ENCODE measurements at regions not wholly inside any gene's neighbourhood (a gene's known extent, or its start where the extent isn't known, plus 50 kb on each side); places are given as distances from the start of the nearest gene placed in this dataset.

GRCh38 chr20:52252664-52253063, 61.1 kb upstream of the ZFP64 start:
- TF ChIP-seq CTCF (conservative IDR thresholded peaks at IDR 0.05; ENCODE audit: low read depth, low read length) = no peak
- no peak overlapping the region for H3K4me3 ChIP-seq (ENCODE audit: low read length)
- DNase-seq (ENCODE audit: low read depth) = no peak

- no peak overlapping the region for H3K4me3 ChIP-seq (ENCODE audit: low read length)
- DNase-seq (ENCODE audit: low read depth) = no peak
- no peak for TF ChIP-seq CTCF (conservative IDR thresholded peaks at IDR 0.05; ENCODE audit: low read depth, low read length)
These were observed 60.2 kb upstream of the ZFP64 start for GRCh38 chr20:52251827-52252226.

- no peak for TF ChIP-seq CTCF (conservative IDR thresholded peaks at IDR 0.05; ENCODE audit: low read depth, low read length)
- no peak overlapping the region for H3K4me3 ChIP-seq (ENCODE audit: low read length)
- no peak for DNase-seq (ENCODE audit: low read depth)
These were observed 59.6 kb upstream of the ZFP64 start for GRCh38 chr20:52251136-52251700.

- TF ChIP-seq CTCF (conservative IDR thresholded peaks at IDR 0.05; ENCODE audit: low read depth, low read length) = no peak
- DNase-seq (ENCODE audit: low read depth) = no peak
- H3K4me3 ChIP-seq (ENCODE audit: low read length) = no peak overlapping the region
These were observed 56.0 kb upstream of the ZFP64 start for GRCh38 chr20:52247548-52247947.

- TF ChIP-seq CTCF (conservative IDR thresholded peaks at IDR 0.05; ENCODE audit: low read depth, low read length) = no peak
- H3K4me3 ChIP-seq (ENCODE audit: low read length) = no peak overlapping the region
- DNase-seq (ENCODE audit: low read depth) = no peak
These were observed 54.8 kb upstream of the ZFP64 start for GRCh38 chr20:52246366-52246765.

GRCh38 chr20:52244702-52245101, 53.1 kb upstream of the ZFP64 start:
- no peak for TF ChIP-seq CTCF (conservative IDR thresholded peaks at IDR 0.05; ENCODE audit: low read depth, low read length)

More at GRCh38 chr20:52244702-52245101, 53.1 kb upstream of the ZFP64 start:
- no peak overlapping the region for H3K4me3 ChIP-seq (ENCODE audit: low read length)
- no peak for DNase-seq (ENCODE audit: low read depth)
